Effector CD4-positive, alpha-beta T cell (primary cell): ENCODE measurements at regions not wholly inside any gene's neighbourhood (a gene's known extent, or its start where the extent isn't known, plus 50 kb on each side); places are given as distances from the start of the nearest gene placed in this dataset.

Experiments used
- DNase-seq: peaks from one replicate; pipeline ENCODE4 v3.0.0-alpha.2; 2020

DNA sequence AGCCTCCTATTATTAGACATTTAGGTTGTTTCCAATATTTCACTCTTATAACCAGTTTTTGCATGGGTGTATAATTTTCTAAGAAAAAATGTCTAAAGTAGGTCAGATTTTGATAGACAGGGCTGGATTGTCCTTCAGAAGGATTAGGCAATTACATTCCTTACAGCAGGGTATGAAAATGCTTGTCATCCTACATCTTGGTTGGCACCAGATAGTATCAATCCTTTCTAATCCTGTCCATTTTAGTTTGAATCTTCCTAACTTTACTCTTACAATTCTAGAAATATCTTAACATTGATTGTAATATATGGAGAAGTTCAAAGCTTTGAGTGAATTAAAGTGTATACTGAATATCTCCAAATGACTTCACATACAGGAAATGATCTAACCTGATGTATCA lies 63.0 kb upstream of the ZBED5 start:
- DNase-seq = no peak

DNA sequence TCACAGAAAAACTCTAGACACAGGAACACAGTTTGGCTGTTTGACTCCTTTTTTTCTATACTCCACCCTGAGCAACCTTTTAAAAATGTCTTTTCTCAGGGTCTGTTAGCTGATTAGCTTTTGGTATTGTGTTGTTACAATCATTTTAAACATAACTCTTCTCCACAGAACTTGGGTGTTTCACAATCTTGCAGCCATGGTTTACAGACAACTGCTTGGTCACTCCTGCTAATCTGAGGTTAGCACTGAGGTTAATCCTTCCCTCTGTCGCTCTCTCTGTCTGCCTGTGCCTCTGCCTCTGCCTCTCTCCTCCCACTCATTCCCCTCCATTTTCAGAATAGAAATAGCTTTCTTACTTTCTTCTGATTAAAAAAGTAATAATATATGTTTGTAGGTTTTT lies 62.4 kb upstream of the ZBED5 start:
- DNase-seq = no peak

DNA sequence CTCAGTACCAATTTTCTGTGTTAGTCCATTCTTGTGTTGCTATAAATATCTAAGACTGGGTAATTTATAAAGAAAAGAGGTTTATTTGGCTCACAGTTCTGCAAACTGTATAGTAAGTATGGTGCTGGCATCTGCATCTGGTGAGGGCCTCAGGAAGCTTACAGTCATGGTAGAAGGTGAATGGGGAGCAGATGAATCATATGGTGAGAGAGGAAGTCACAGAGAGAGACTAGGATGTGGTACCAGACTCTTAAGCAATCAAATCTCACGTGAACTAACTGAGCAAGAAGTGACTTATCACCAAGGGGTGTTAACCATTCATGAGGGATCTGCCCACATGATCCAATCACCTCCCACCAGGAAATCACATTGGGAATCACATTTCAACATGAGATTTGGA lies 60.8 kb upstream of the ZBED5 start:
- DNase-seq = no peak

DNA sequence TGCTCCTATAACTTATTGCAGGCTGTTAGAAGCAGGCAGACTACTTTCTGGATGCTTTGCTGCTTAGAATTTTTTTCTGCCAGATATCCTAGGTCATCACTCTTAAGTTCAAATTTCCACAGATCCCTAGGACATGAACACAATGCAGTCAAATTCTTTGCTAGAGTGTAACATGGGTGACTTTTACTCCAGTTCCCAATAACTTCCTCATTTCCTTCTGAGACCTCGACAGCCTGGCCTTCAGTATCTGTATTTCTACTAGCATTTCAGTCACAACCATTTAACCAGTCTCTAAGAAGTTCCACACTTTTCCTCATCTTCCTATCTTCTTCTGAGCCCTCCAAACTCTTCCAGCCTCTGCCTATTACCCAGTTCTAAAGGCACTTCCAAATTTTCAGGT lies 60.4 kb upstream of the ZBED5 start:
- no peak for DNase-seq

DNA sequence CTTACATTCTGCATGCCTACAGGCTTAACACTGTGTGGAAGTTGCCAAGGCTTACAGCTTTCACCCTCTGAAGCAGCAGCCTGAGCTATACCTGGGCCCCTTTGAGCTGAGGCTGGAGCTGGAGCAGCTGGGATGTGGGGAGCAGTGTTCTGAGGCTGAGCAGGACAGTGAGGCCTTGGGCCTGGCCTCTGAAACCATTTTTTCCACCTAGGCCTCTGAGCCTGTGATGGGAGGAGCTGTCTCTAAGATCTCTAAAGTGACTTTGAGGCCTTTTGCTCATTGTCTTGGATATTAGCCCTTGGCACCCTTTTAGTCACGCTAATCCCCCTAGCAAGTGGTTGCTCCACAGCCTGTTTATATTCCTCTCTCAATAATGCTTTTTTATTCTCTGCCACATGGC lies 59.9 kb upstream of the ZBED5 start:
- DNase-seq = no peak

DNA sequence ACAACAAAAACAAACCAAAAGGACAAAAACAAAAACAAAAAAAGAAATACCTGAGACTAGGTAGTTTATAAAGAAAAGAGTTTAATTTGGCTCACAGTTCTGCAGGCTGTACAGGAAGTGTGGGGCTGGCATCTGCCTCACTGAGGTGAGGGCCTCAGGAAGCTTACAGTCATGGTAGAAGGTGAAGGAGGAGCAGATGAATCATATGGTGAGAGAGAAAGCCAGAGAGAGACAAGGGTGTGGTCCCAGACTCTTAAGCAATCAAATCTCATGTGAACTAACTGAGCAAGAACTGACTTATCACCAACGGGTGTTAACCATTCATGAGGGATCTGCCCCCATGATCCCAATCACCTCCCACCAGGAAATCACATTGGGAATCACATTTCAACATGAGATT lies 58.8 kb upstream of the ZBED5 start:
- no peak for DNase-seq

DNA sequence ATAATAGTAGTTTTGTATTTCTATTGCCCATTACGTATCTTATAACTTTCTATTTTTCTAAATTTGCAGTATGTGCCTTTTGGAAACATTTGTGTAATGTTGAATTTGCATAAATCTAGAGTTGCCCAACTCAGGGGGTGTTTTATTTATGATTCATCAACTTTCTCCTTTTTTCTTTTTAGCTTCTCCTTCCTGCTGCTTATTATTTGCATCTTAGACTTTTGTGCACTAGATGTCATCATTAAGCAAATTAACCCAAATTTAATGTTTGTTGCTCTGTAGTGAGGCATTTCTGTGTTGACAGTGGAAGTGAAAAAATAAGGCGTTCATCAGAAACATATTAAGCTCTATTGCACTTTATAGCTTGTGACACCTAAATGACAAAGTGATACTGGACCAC lies 56.2 kb upstream of the ZBED5 start:
- no peak for DNase-seq

DNA sequence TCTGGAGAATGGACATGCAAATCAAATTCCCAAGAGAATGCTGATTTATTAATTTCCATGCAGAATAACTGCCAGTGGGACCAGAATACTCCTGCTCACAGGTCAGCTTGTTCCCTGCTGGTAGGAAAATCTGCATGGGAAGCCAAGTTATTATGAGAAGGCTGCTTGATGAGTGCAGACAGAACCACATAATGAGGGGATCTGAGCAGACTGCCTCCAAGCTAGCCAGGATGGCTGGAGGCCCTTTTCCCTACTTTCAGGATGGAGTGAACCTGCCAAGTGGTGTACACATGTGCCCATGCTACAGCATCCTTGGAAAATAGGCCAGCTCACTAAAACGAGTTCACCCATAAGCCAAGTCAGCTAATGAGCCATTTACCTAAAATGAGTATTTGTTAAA lies 55.2 kb upstream of the ZBED5 start:
- DNase-seq = no peak

DNA sequence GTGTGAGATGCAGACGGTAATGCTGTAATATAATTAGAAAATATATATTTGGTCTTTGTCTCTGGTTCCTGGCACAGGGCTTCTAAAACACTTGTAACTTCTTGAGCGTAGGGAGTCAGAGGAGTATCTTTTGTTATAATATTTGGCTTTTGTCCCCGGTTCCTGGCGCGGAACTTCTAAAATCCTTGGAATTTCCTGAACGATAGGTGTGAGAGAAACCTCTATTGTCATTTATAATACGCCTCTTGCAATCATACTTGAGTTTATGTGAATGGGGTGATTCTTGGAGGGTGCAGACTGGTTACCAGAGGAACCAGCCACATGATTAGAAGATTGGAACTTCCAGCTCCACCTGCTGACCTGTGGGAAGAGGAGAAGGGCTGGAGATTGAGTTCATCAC lies 54.1 kb upstream of the ZBED5 start:
- no peak for DNase-seq

DNA sequence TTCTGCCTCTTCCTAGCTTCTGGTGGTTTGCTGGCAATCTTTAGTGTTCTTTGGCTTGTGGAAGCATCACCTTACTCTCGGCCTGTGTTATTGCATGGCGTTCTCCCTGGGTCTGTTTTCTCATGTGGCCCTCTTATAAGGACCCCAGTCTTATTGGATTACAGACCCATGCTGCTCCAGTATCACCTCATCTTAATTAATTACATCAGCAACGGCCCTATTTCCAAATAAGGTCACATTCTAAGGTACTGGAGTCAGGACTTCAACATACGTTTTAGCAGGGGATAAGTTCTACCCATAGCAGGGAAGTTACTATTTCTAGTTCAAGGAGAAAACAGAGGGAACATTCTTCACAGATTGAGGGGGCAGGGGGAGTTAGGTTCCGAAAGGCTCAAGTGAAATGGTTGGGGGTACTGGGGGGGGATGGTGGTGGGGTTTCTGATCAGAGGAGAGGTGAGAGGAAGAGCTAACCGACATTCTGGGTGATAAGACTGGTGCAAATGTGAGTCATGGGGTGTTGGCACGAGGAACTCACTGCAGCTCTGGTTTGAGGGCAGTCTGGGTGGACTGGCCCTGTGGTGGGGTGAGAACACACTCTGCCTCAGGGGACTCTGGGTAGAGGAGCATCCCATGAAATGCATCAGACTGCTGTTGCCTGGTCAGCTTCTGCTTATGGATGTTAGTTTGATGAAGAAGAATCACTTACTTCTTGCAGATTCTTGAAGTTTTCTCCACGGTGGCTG lies 51.5 kb upstream of the ZBED5 start:
- DNase-seq = no peak

DNA sequence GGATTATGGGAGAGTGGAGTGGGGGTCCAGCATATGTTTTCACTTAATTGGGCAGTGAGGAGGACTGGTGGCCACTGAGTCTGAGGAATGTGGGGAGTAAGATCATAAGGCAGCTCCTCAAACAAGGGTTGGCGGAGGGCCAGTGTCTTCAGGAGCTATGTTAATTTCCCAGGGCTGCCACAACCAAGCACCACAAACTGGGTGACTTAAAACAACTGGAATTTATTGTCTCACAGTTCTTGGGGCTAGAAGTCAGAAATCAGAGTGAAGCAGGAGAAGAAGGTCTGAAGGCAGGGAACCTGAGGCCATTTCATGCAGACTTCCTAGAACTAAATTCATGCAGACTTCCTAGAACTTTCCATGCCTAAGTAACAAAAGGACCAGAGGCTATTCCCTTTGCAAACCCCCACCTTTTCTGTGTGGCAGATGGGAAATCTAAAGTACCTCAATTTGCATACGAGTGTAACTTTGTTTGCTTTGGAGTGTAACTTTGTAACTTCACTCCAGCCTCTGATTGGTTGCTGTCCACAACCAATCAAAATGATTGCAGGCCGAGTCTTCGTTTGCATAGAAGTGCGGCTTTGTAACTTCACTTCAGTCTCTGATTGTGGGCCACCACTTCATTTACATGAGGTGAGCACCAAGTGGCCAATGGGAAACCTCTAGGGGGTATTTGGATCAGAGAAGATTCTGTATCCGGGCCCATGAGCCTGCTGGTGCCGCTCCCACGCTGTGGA lies 50.5 kb upstream of the ZBED5 start:
- no peak for DNase-seq
